ENCODE measurements at regions not wholly inside any gene's neighbourhood (a gene's known extent, or its start where the extent isn't known, plus 50 kb on each side); places are given as distances from the start of the nearest gene placed in this dataset.
A peak's percentile ranks its signal among the peaks of the same experiment; 100 is the strongest.

DNA sequence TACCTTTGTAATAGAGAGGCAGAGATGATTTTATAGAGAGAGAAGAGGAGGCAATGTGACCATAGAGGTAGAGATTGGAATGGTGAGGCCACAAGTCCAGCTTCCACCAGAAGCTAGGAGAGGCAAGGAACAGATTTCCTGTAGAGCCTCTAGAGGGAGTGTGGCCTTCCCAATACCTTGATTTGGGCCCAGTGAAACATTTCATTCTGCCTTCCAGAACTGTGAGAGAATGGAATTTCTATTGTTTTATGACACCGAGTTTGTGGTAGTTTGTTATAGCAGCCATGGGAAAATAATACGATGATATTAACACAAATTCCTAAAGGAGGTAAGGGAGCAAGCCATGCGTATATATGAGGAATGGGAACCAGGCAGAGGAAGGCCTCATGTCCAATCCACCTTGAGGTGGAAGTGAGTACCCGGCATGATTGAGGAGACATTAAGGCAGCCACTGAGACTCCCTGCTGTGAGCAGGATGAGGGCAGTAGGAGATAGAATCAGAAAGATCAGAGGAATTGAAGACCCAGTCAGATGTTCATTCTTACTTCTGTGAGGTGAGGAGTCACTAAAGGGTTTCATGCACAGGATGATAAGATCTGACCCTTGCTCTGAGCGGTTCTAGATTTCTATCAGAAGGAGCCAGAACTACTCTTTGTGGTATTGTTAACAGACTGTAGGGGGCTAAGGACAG lies 636.3 kb upstream of the IMPG1 start:
- Histone ChIP-seq H3K4me1 (ENCODE audit: control insufficient read depth, extremely low read depth, insufficient read depth, low read length) (peaks cover 7% of the 10 kb centered on the region), H3K9ac (ENCODE audit: control insufficient read depth, extremely low read depth, insufficient read depth, low read length) (no peak overlapping the region), H3K9me3 (ENCODE audit: control insufficient read depth, low read depth, low read length) (no peaks in the 10 kb centered on the region), H3K36me3 (ENCODE audit: control insufficient read depth in 2 of 2, extremely low read depth in 1 of 2, insufficient read depth in 2 of 2, low read length in 2 of 2) (no peaks in the 10 kb centered on the region), H3K4me2 (ENCODE audit: control insufficient read depth, extremely low read depth, insufficient read depth, low read depth, low read length) (no peak overlapping the region), H4K20me1 (ENCODE audit: control insufficient read depth, extremely low read depth, insufficient read depth, low read length) (no peaks in the 10 kb centered on the region), H3K9me1 (ENCODE audit: control insufficient read depth, extremely low read depth, insufficient read depth, low read length) (no peaks in the 10 kb centered on the region), H2AFZ (ENCODE audit: control insufficient read depth, low read length) (no peak overlapping the region), H3K4me3 (ENCODE audit: control insufficient read depth in 2 of 3, extremely low read depth in 1 of 3, insufficient read depth in 2 of 3, low read depth in 1 of 3, low read length in 3 of 3) (no peak overlapping the region), H3K27ac (ENCODE audit: control insufficient read depth, insufficient read depth, low read length) (no peak overlapping the region), H3K27me3 (ENCODE audit: control insufficient read depth, extremely low read depth, insufficient read depth, low read length) (no peaks in the 10 kb centered on the region), H3K79me2 (ENCODE audit: control insufficient read depth, insufficient read depth, low read length) (no peaks in the 10 kb centered on the region)
- FAIRE-seq = peak; percentile 56
- DNase-seq (ENCODE audit: low read depth, low spot score) = no peak
- dilution Hi-C loops (cut with MboI; ENCODE audit: extremely low pct_ligation_motif_present, low sequenced_read_pairs) = no loop called here
- TF ChIP-seq EZH2 (IDR thresholded peaks at IDR 0.05; ENCODE audit: low read length) = no peak
- TF ChIP-seq, protein P1, sequence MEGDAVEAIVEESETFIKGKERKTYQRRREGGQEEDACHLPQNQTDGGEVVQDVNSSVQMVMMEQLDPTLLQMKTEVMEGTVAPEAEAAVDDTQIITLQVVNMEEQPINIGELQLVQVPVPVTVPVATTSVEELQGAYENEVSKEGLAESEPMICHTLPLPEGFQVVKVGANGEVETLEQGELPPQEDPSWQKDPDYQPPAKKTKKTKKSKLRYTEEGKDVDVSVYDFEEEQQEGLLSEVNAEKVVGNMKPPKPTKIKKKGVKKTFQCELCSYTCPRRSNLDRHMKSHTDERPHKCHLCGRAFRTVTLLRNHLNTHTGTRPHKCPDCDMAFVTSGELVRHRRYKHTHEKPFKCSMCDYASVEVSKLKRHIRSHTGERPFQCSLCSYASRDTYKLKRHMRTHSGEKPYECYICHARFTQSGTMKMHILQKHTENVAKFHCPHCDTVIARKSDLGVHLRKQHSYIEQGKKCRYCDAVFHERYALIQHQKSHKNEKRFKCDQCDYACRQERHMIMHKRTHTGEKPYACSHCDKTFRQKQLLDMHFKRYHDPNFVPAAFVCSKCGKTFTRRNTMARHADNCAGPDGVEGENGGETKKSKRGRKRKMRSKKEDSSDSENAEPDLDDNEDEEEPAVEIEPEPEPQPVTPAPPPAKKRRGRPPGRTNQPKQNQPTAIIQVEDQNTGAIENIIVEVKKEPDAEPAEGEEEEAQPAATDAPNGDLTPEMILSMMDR (optimal IDR thresholded peaks at IDR 0.05 in 1 of 3, IDR thresholded peaks at IDR 0.05 in 1 of 3, conservative IDR thresholded peaks at IDR 0.05 in 1 of 3; ENCODE audit: extremely low read depth in 1 of 3, insufficient read depth in 2 of 3, low read length in 3 of 3) = peak in 1 of 3 experiments; percentile 34

DNA sequence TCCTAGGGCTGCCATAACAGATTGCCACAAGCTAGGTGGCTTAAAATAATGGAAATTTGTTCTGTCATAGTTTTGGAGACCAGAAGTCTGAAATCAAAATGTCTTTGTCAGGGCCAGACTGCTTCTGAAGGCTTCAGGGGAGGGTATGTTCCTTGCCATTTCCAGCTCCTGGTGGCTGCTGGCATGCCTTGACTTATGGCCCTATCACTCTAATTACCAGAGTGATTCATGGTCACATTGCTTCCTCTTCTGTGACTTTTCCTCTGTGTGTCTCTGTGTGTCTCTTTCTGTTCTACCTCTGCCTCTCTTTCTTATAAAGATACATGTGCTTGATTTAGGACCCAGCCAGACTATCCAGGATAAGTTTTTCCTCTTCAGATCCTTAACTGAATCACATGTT lies 635.2 kb upstream of the IMPG1 start:
- Histone ChIP-seq H3K4me3 (ENCODE audit: control insufficient read depth in 2 of 3, extremely low read depth in 1 of 3, insufficient read depth in 2 of 3, low read depth in 1 of 3, low read length in 3 of 3) (no peak overlapping the region), H3K36me3 (ENCODE audit: control insufficient read depth in 2 of 2, extremely low read depth in 1 of 2, insufficient read depth in 2 of 2, low read length in 2 of 2) (no peaks in the 10 kb centered on the region), H3K27ac (ENCODE audit: control insufficient read depth, insufficient read depth, low read length) (no peak overlapping the region), H3K4me1 (ENCODE audit: control insufficient read depth, extremely low read depth, insufficient read depth, low read length) (peaks cover 11% of the 10 kb centered on the region), H3K4me2 (ENCODE audit: control insufficient read depth, extremely low read depth, insufficient read depth, low read depth, low read length) (no peak overlapping the region), H3K9me3 (ENCODE audit: control insufficient read depth, low read depth, low read length) (no peaks in the 10 kb centered on the region), H2AFZ (ENCODE audit: control insufficient read depth, low read length) (peak overlapping the region; percentile 67), H3K27me3 (ENCODE audit: control insufficient read depth, extremely low read depth, insufficient read depth, low read length) (no peaks in the 10 kb centered on the region), H3K79me2 (ENCODE audit: control insufficient read depth, insufficient read depth, low read length) (no peaks in the 10 kb centered on the region), H3K9me1 (ENCODE audit: control insufficient read depth, extremely low read depth, insufficient read depth, low read length) (no peaks in the 10 kb centered on the region), H3K9ac (ENCODE audit: control insufficient read depth, extremely low read depth, insufficient read depth, low read length) (no peak overlapping the region), H4K20me1 (ENCODE audit: control insufficient read depth, extremely low read depth, insufficient read depth, low read length) (no peaks in the 10 kb centered on the region)
- TF ChIP-seq EZH2 (IDR thresholded peaks at IDR 0.05; ENCODE audit: low read length) = no peak
- TF ChIP-seq, protein P1 (optimal IDR thresholded peaks at IDR 0.05 in 1 of 3, IDR thresholded peaks at IDR 0.05 in 1 of 3, conservative IDR thresholded peaks at IDR 0.05 in 1 of 3; ENCODE audit: extremely low read depth in 1 of 3, insufficient read depth in 2 of 3, low read length in 3 of 3) = no peak
- no peak for DNase-seq (ENCODE audit: low read depth, low spot score)
- dilution Hi-C loops (cut with MboI; ENCODE audit: extremely low pct_ligation_motif_present, low sequenced_read_pairs) = no loop called here
- FAIRE-seq = peak; percentile 67

All from keratinocyte (primary cell).